HEK293 (cell line): ENCODE measurements at regions not wholly inside any gene's neighbourhood (a gene's known extent, or its start where the extent isn't known, plus 50 kb on each side); places are given as distances from the start of the nearest gene placed in this dataset.

Experiments used
- TSHZ1 ChIP-seq: fragments of 450-650 bp; formaldehyde crosslinking; IDR thresholded peaks from 2 replicates; pipeline ENCODE4 v1.5.1; 2016; ENCODE audit warnings: missing biosample characterization, missing genetic modification characterization, borderline replicate concordance
- YY1 ChIP-seq: fragments of 450-650 bp; formaldehyde crosslinking; IDR thresholded peaks from 2 replicates; pipeline ENCODE4 v1.5.1; 2018; ENCODE audit warnings: missing biosample characterization, missing genetic modification characterization
- ZBTB17 ChIP-seq: fragments of 450-650 bp; formaldehyde crosslinking; IDR thresholded peaks from 2 replicates; pipeline ENCODE4 v1.5.1; 2016; ENCODE audit warnings: missing biosample characterization, missing genetic modification characterization
- ZNF155 ChIP-seq: fragments of 450-650 bp; formaldehyde crosslinking; IDR thresholded peaks from 2 replicates; pipeline ENCODE4 v1.5.1; 2016; ENCODE audit warnings: missing biosample characterization, missing genetic modification characterization
- TF ChIP-seq, protein P1 (sequence below): fragments of 450-650 bp; formaldehyde crosslinking; IDR thresholded peaks from 2 replicates; pipeline ENCODE4 v1.5.1; 2016; ENCODE audit warnings: missing biosample characterization, missing genetic modification characterization
- TF ChIP-seq, protein P2 (sequence below): fragments of 450-650 bp; formaldehyde crosslinking; IDR thresholded peaks from 2 replicates; pipeline ENCODE4 v1.5.1; 2016; ENCODE audit warnings: missing biosample characterization, missing genetic modification characterization
- TF ChIP-seq, protein P3 (sequence below): fragments of 450-650 bp; formaldehyde crosslinking; IDR thresholded peaks from 2 replicates; pipeline ENCODE4 v1.5.1; 2016; ENCODE audit warnings: missing biosample characterization, missing genetic modification characterization

- TF ChIP-seq ZNF155 (tag by site-specific recombination) (no peak), YY1 (no peak), ZBTB17 (no peak), TSHZ1 (tag by site-specific recombination) (no peak)
- TF ChIP-seq, protein P1, sequence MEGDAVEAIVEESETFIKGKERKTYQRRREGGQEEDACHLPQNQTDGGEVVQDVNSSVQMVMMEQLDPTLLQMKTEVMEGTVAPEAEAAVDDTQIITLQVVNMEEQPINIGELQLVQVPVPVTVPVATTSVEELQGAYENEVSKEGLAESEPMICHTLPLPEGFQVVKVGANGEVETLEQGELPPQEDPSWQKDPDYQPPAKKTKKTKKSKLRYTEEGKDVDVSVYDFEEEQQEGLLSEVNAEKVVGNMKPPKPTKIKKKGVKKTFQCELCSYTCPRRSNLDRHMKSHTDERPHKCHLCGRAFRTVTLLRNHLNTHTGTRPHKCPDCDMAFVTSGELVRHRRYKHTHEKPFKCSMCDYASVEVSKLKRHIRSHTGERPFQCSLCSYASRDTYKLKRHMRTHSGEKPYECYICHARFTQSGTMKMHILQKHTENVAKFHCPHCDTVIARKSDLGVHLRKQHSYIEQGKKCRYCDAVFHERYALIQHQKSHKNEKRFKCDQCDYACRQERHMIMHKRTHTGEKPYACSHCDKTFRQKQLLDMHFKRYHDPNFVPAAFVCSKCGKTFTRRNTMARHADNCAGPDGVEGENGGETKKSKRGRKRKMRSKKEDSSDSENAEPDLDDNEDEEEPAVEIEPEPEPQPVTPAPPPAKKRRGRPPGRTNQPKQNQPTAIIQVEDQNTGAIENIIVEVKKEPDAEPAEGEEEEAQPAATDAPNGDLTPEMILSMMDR (tag by site-specific recombination) = no peak
- TF ChIP-seq, protein P2, sequence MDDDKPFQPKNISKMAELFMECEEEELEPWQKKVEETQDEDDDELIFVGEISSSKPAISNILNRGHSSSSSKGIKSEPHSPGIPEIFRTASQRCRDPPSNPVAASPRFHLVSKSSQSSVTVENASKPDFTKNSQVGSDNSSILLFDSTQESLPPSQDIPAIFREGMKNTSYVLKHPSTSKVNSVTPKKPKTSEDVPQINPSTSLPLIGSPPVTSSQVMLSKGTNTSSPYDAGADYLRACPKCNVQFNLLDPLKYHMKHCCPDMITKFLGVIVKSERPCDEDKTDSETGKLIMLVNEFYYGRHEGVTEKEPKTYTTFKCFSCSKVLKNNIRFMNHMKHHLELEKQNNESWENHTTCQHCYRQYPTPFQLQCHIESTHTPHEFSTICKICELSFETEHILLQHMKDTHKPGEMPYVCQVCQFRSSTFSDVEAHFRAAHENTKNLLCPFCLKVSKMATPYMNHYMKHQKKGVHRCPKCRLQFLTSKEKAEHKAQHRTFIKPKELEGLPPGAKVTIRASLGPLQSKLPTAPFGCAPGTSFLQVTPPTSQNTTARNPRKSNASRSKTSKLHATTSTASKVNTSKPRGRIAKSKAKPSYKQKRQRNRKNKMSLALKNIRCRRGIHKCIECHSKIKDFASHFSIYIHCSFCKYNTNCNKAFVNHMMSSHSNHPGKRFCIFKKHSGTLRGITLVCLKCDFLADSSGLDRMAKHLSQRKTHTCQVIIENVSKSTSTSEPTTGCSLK (tag by site-specific recombination) = no peak
- TF ChIP-seq, protein P3, sequence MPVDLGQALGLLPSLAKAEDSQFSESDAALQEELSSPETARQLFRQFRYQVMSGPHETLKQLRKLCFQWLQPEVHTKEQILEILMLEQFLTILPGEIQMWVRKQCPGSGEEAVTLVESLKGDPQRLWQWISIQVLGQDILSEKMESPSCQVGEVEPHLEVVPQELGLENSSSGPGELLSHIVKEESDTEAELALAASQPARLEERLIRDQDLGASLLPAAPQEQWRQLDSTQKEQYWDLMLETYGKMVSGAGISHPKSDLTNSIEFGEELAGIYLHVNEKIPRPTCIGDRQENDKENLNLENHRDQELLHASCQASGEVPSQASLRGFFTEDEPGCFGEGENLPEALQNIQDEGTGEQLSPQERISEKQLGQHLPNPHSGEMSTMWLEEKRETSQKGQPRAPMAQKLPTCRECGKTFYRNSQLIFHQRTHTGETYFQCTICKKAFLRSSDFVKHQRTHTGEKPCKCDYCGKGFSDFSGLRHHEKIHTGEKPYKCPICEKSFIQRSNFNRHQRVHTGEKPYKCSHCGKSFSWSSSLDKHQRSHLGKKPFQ = no peak
These were observed 721.5 kb upstream of the GOLIM4 start for GRCh38 chr3:168817177-168817576.
